T-helper 2 cell treated with Interferon-gamma antibody and Interleukin-4, amounts not matched to agents 5 μg/mL and 100 μg/mL, for 36 hours (primary cell): ENCODE measurements at regions not wholly inside any gene's neighbourhood (a gene's known extent, or its start where the extent isn't known, plus 50 kb on each side); places are given as distances from the start of the nearest gene placed in this dataset.
"Not testable (repeated sequence)": the region's sequence is repeated elsewhere in the genome, so short reads cannot be mapped to it uniquely, and the experiment has no call there.

Experiments used
- DNase-seq: peaks from one replicate; pipeline ENCODE4 v3.0.0; 2021; ENCODE audit warnings: low spot score
- H3K27ac Mint-ChIP-seq: one replicate; pipeline ENCODE4 v1.8.0; 2021; ENCODE audit warnings: mild to moderate bottlenecking, mixed read lengths
- H3K27me3 Mint-ChIP-seq: one replicate; pipeline ENCODE4 v1.8.0; 2021; ENCODE audit warnings: low read depth, mixed read lengths
- H3K36me3 Mint-ChIP-seq: one replicate; pipeline ENCODE4 v1.8.0; 2021; ENCODE audit warnings: low read depth, mixed read lengths
- H3K4me1 Mint-ChIP-seq: one replicate; pipeline ENCODE4 v1.8.0; 2021; ENCODE audit warnings: low read depth, mixed read lengths
- H3K4me3 Mint-ChIP-seq: one replicate; pipeline ENCODE4 v1.8.0; 2022; ENCODE audit warnings: mild to moderate bottlenecking, moderate library complexity, mixed read lengths
- H3K9me3 Mint-ChIP-seq: one replicate; pipeline ENCODE4 v1.8.0; 2021; ENCODE audit warnings: mixed read lengths

- H3K27ac Mint-ChIP-seq, result peak overlapping the region; percentile 49
- no peaks in the 10 kb centered on the region for H3K9me3 Mint-ChIP-seq
- peaks cover 9% of the 10 kb centered on the region for H3K27me3 Mint-ChIP-seq
- H3K36me3 Mint-ChIP-seq, result peaks cover 2% of the 10 kb centered on the region
- H3K4me3 Mint-ChIP-seq, result peak overlapping the region; percentile 89
- DNase-seq, result peak; percentile 64
- H3K4me1 Mint-ChIP-seq, result peaks cover 34% of the 10 kb centered on the region
Measured at GRCh38 chr1:65066766-65067490, 81.1 kb upstream of the AK4 start.

- Mint-ChIP-seq H3K4me1 (peaks cover 35% of the 10 kb centered on the region), H3K36me3 (peaks cover 2% of the 10 kb centered on the region), H3K9me3 (no peaks in the 10 kb centered on the region), H3K27me3 (peaks cover 9% of the 10 kb centered on the region), H3K4me3 (peak overlapping the region; percentile 89), H3K27ac (peak overlapping the region; percentile 96)
- DNase-seq, result peak; percentile 39
Measured at GRCh38 chr1:65067491-65068201, 80.4 kb upstream of the AK4 start.

- Mint-ChIP-seq H3K36me3 (peaks cover 2% of the 10 kb centered on the region), H3K27me3 (peaks cover 8% of the 10 kb centered on the region), H3K9me3 (no peaks in the 10 kb centered on the region), H3K4me1 (peaks cover 35% of the 10 kb centered on the region), H3K27ac (peak overlapping the region; percentile 96), H3K4me3 (peak overlapping the region; percentile 89)
- DNase-seq, result no peak
Measured at GRCh38 chr1:65068202-65069010, 79.6 kb upstream of the AK4 start.

GRCh38 chr1:65069011-65069565 lies 78.9 kb upstream of the AK4 start:
- Mint-ChIP-seq H3K9me3 (no peaks in the 10 kb centered on the region), H3K36me3 (peaks cover 2% of the 10 kb centered on the region), H3K27ac (peak overlapping the region; percentile 96), H3K4me3 (peak overlapping the region; percentile 89), H3K27me3 (peaks cover 8% of the 10 kb centered on the region), H3K4me1 (peaks cover 35% of the 10 kb centered on the region)
- DNase-seq, result no peak

- Mint-ChIP-seq H3K27me3 (no peaks in the 10 kb centered on the region), H3K36me3 (no peaks in the 10 kb centered on the region), H3K4me1 (peaks cover 21% of the 10 kb centered on the region), H3K4me3 (no peak overlapping the region), H3K27ac (no peak overlapping the region), H3K9me3 (no peaks in the 10 kb centered on the region)
- DNase-seq, result no peak
Measured at GRCh38 chr1:65072845-65073244, 75.2 kb upstream of the AK4 start.

- Mint-ChIP-seq H3K36me3 (no peaks in the 10 kb centered on the region), H3K4me3 (no peak overlapping the region), H3K27me3 (peaks cover 4% of the 10 kb centered on the region), H3K4me1 (peaks cover 3% of the 10 kb centered on the region), H3K27ac (no peak overlapping the region), H3K9me3 (no peaks in the 10 kb centered on the region)
- peak; percentile 48 for DNase-seq
Measured at GRCh38 chr1:65075123-65075976, 72.7 kb upstream of the AK4 start.

- H3K27ac Mint-ChIP-seq, result no peak overlapping the region
- no peaks in the 10 kb centered on the region for H3K9me3 Mint-ChIP-seq
- no peaks in the 10 kb centered on the region for H3K36me3 Mint-ChIP-seq
- H3K4me3 Mint-ChIP-seq, result no peak overlapping the region
- no peak for DNase-seq
- H3K4me1 Mint-ChIP-seq, result peaks cover 2% of the 10 kb centered on the region
- H3K27me3 Mint-ChIP-seq, result peaks cover 4% of the 10 kb centered on the region
Measured at GRCh38 chr1:65077369-65077768, 70.6 kb upstream of the AK4 start.

DNA sequence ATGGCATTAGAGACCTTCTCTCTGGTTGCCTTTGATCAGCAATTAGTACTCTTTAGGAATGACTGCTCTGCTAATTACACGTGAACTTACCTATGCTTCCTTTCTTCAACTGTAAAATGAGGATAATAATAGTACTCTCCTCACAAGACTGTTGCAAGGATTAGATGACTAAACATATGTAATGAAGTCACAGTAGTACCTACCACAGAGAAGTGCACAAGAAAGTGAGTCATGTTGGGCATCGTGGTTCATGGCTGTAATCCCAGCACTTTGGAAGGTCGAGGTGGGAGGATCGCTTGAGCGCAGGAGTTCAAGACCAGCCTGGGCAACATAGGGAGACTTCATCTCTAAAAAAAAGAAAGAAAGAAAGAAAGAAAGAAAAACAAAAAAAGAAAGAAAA lies 68.1 kb upstream of the AK4 start:
- no peaks in the 10 kb centered on the region for H3K36me3 Mint-ChIP-seq
- no peak for DNase-seq
- H3K27ac Mint-ChIP-seq, result no peak overlapping the region
- no peak overlapping the region for H3K4me3 Mint-ChIP-seq
- peaks cover 1% of the 10 kb centered on the region for H3K4me1 Mint-ChIP-seq
- no peaks in the 10 kb centered on the region for H3K9me3 Mint-ChIP-seq
- H3K27me3 Mint-ChIP-seq, result peaks cover 4% of the 10 kb centered on the region

GRCh38 chr1:65082346-65083040 lies 65.5 kb upstream of the AK4 start:
- Mint-ChIP-seq H3K4me1 (no peaks in the 10 kb centered on the region), H3K27ac (no peak overlapping the region), H3K4me3 (no peak overlapping the region), H3K36me3 (no peaks in the 10 kb centered on the region), H3K9me3 (peaks cover 6% of the 10 kb centered on the region), H3K27me3 (peaks cover 6% of the 10 kb centered on the region)
- DNase-seq, result no peak

GRCh38 chr1:65083263-65083896 lies 64.6 kb upstream of the AK4 start:
- no peak overlapping the region for H3K27ac Mint-ChIP-seq
- H3K9me3 Mint-ChIP-seq, result peaks cover 7% of the 10 kb centered on the region
- H3K27me3 Mint-ChIP-seq, result peaks cover 6% of the 10 kb centered on the region
- H3K36me3 Mint-ChIP-seq, result no peaks in the 10 kb centered on the region
- DNase-seq, result no peak
- no peaks in the 10 kb centered on the region for H3K4me1 Mint-ChIP-seq
- no peak overlapping the region for H3K4me3 Mint-ChIP-seq

DNA sequence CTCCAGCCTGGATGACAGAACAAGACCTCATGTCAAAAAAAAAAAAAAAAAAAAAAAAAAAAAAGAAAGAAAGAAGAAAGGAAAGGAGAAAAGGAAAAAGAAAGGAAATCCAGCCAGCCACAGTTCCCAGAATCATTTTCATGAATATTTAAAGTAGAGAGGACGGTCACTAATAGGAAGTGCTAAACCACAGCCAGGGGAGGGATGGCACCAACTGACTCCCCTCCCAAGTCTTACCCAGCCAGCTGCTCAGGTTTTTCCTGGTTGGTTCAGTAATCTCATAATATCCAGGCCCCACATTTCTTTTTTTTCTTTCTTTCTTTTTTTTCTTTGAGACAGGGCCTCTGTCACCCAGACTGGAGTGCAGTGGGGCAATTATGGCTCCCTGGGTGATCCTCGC lies 63.9 kb upstream of the AK4 start:
- Mint-ChIP-seq H3K4me3 (no peak overlapping the region), H3K27ac (no peak overlapping the region), H3K4me1 (no peaks in the 10 kb centered on the region), H3K27me3 (peaks cover 6% of the 10 kb centered on the region), H3K9me3 (peaks cover 7% of the 10 kb centered on the region), H3K36me3 (no peaks in the 10 kb centered on the region)
- no peak for DNase-seq

DNA sequence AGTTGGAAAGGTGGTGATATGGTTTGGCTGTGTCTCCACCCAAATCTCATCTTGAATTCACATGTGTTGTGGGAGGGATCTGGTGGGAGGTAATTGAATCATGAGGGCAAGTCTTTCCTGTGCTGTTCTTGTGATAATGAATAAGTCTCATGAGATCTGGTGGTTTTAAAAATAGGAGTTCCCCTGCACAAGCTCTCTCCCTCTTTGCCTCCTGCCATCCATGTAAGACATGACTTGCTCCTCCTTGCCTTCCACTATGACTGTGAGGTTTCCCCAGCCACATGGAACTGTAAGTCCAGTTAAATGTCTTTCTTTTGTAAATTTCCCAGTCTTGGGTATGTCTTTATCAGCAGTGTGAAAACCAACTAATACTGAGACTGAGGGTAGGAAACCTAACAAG lies 60.5 kb upstream of the AK4 start:
- not testable (repeated sequence) for DNase-seq, H3K36me3 Mint-ChIP-seq, H3K9me3 Mint-ChIP-seq, H3K4me1 Mint-ChIP-seq, H3K4me3 Mint-ChIP-seq, H3K27ac Mint-ChIP-seq, H3K27me3 Mint-ChIP-seq
